Left ventricle myocardium inferior (tissue), 1 donor: ENCODE measurements at regions not wholly inside any gene's neighbourhood (a gene's known extent, or its start where the extent isn't known, plus 50 kb on each side); places are given as distances from the start of the nearest gene placed in this dataset.

Experiments used
- DNase-seq: peaks from one replicate; pipeline ENCODE4 v3.0.0-alpha.2; 2020
- H3K27ac ChIP-seq: fragments of 200-600 bp; replicated peaks from 2 replicates; pipeline ENCODE4 v1.8.0; 2021
- H3K27me3 ChIP-seq: fragments of 200-600 bp; 2 replicates; pipeline ENCODE4 v1.8.0; 2021; ENCODE audit warnings: low read depth
- H3K36me3 ChIP-seq: fragments of 200-600 bp; 2 replicates; pipeline ENCODE4 v1.8.0; 2021
- H3K4me1 ChIP-seq: fragments of 200-600 bp; 2 replicates; pipeline ENCODE4 v1.8.0; 2021
- H3K4me3 ChIP-seq: fragments of 200-600 bp; 2 replicates; pipeline ENCODE4 v1.8.0; 2021; ENCODE audit warnings: mild to moderate bottlenecking, moderate library complexity
- H3K9me3 ChIP-seq: fragments of 200-600 bp; replicated peaks from 2 replicates; pipeline ENCODE4 v1.8.0; 2021
- intact Hi-C: fragments of 100-400 bp; cut with micrococcal nuclease; formaldehyde crosslinking; loops from one replicate; pipeline ENCODE4 v1.11.0; 2022
- TF ChIP-seq, protein P1 (sequence below): fragments of 200-600 bp; IDR thresholded peaks from 2 replicates; pipeline ENCODE4 v1.8.0; 2021; ENCODE audit warnings: antibody characterized with exemption, mild to moderate bottlenecking, borderline replicate concordance
- donor health status: DM: no; HTN: yes; CAD: no; lungs with severe emphysema.

DNA sequence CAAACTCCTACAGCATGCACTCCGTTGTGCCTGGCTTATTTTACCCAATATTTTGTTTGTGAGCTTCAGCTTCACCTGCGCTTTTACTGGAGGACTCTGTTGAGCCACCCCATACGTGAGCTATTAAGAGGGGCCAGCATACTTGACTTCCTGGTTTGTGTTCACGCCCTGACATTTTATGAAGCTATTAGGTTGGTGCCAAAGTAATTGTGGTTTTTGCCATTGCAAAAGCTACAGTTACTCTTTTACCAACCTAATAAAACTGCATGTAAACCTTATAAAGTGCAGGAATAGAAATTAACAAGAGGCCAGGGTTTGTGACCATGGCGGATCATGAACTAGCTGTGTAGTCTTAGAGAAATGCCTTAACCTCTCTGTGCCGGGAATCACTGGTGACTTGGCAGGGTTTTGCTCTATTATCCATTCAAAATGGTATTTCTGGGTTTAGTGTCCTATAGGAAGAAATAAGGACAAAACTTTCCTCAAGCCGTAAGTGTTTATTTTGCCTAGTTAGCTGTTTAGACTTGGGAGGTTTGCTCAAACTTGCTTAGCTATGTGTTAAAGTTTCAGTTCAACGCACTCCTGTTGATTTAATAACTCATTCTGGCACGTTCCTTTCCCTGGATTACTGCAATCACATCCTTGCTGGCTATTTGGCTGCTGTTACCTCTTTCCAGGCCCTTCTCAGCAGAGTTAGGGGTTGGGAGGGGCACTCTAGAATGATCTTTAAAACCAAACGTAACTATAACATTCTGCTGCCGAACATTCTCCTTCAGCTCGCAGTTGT, 1027.6 kb downstream of the BCL11B start:
- DNase-seq = no peak
- peaks cover 18% of the 10 kb centered on the region for H3K27me3 ChIP-seq
- TF ChIP-seq, protein P1, sequence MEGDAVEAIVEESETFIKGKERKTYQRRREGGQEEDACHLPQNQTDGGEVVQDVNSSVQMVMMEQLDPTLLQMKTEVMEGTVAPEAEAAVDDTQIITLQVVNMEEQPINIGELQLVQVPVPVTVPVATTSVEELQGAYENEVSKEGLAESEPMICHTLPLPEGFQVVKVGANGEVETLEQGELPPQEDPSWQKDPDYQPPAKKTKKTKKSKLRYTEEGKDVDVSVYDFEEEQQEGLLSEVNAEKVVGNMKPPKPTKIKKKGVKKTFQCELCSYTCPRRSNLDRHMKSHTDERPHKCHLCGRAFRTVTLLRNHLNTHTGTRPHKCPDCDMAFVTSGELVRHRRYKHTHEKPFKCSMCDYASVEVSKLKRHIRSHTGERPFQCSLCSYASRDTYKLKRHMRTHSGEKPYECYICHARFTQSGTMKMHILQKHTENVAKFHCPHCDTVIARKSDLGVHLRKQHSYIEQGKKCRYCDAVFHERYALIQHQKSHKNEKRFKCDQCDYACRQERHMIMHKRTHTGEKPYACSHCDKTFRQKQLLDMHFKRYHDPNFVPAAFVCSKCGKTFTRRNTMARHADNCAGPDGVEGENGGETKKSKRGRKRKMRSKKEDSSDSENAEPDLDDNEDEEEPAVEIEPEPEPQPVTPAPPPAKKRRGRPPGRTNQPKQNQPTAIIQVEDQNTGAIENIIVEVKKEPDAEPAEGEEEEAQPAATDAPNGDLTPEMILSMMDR = no peak
- intact Hi-C loops = no loop called here
- no peaks in the 10 kb centered on the region for H3K9me3 ChIP-seq
- H3K27ac ChIP-seq = no peak overlapping the region
- no peak overlapping the region for H3K4me3 ChIP-seq
- no peaks in the 10 kb centered on the region for H3K36me3 ChIP-seq
- H3K4me1 ChIP-seq = no peaks in the 10 kb centered on the region

DNA sequence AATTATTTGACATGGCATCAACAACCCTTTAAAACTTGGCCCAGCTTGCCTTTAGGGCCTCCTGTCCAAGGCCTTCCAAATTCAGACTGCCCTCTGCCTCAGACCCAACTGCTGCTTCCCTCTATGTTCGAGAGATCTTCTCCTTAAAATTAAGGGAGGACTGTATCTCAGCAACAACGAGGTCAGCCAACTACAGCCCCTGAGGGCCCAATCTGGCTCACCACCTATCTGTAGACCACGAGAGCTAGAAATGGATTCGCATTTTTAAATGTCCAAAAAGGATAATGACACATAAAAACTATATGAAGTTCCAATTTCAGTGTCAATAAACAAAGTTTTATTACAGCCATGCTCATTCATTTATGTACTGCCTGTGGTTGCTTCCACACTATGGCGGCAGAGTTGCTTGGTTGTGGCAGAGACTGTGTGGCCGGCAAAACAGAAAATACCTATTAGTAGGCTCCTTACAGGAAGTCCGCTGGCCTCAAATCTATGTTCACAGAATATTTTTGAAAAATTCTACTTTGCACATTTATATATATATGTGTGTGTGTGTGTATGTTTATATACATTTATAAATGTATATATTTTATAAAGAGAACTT, 1026.9 kb downstream of the BCL11B start:
- no peak overlapping the region for H3K4me3 ChIP-seq
- no peak for DNase-seq
- TF ChIP-seq, protein P1 = no peak
- H3K36me3 ChIP-seq = no peaks in the 10 kb centered on the region
- no peaks in the 10 kb centered on the region for H3K4me1 ChIP-seq
- H3K27me3 ChIP-seq = peaks cover 16% of the 10 kb centered on the region
- no peak overlapping the region for H3K27ac ChIP-seq
- no peaks in the 10 kb centered on the region for H3K9me3 ChIP-seq
- intact Hi-C loops = no loop called here

DNA sequence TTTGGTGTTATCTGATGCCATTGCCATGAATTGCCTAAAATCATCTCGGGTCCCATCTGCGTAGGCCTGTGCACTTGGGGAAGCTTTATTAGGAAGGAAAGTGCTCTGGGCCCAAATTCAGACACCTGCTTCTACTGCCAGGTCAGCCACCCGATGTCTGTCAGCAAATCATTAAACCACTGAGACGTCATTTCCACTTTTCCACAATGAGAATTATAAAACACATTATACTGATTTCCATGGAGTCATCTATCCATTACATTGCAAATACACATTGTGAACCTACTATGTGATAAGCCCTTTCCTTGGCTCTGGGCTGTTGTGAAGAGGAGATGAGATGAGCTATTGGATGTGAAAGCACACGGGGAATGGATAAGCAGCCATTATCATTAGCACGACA, 1022.9 kb downstream of the BCL11B start:
- H3K27ac ChIP-seq = no peak overlapping the region
- TF ChIP-seq, protein P1 = no peak
- H3K9me3 ChIP-seq = no peaks in the 10 kb centered on the region
- no peak overlapping the region for H3K4me3 ChIP-seq
- H3K27me3 ChIP-seq = peaks cover 16% of the 10 kb centered on the region
- H3K36me3 ChIP-seq = no peaks in the 10 kb centered on the region
- H3K4me1 ChIP-seq = no peaks in the 10 kb centered on the region
- DNase-seq = no peak
- intact Hi-C loops = no loop called here

DNA sequence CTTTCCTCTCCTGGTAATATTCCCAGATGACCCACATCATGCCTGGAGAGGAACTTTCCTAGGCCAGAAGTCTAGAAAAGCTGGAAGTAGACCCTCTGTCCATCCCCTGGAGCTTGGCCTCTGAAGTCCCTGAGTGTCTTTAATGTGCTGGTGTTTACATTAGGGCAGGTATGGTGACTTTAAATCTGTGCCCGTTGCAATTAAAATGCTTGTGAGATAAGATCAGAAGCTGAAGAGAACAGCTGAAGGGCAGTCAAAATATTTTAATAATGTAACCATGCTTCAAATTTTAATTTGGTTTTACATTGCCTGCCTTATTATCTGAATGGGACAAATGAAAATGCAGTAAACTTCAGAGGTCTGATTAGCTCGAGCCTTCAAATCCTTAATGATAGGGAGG, 1022.5 kb downstream of the BCL11B start:
- no peaks in the 10 kb centered on the region for H3K36me3 ChIP-seq
- no peak overlapping the region for H3K27ac ChIP-seq
- no peak overlapping the region for H3K4me3 ChIP-seq
- H3K9me3 ChIP-seq = no peaks in the 10 kb centered on the region
- peaks cover 16% of the 10 kb centered on the region for H3K27me3 ChIP-seq
- intact Hi-C loops = no loop called here
- TF ChIP-seq, protein P1 = no peak
- no peak for DNase-seq
- H3K4me1 ChIP-seq = no peaks in the 10 kb centered on the region

DNA sequence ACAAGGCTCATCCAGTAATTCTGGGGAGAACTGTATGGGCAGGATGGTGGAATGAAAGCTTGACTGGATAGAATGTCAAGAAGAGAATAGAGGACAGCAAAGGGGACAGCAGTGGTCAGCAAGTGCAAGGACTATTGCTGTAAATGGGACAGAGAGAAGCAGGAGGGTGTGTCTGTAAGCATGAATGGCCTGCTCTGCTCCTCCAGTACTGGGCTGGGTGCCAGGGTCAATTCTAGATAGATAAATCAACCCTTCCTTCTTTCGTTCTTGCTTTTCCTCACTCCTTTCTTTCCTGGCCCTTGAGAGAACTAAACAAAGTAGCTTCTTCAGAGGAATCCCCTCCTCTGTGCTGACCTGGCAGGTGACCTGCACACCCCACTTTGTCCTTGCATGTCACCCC, 1019.2 kb downstream of the BCL11B start:
- no peaks in the 10 kb centered on the region for H3K4me1 ChIP-seq
- H3K4me3 ChIP-seq = no peak overlapping the region
- TF ChIP-seq, protein P1 = no peak
- peaks cover 20% of the 10 kb centered on the region for H3K27me3 ChIP-seq
- no peaks in the 10 kb centered on the region for H3K36me3 ChIP-seq
- H3K27ac ChIP-seq = no peak overlapping the region
- DNase-seq = no peak
- intact Hi-C loops = no loop called here
- no peaks in the 10 kb centered on the region for H3K9me3 ChIP-seq
